Upper lobe of left lung (tissue), 4 donors: ENCODE measurements at regions not wholly inside any gene's neighbourhood (a gene's known extent, or its start where the extent isn't known, plus 50 kb on each side); places are given as distances from the start of the nearest gene placed in this dataset.

ENCODE experiments used
- CTCF ChIP-seq, 6 experiments: fragments of 450-650 bp in 4 of 6; fragments of 200-600 bp in 2 of 6; sonication (generic) in 2 of 6; IDR thresholded peaks; one replicate each; pipeline ENCODE4 v1.5.1; 2016 to 2019; ENCODE audit warnings: antibody characterized with exemption in 6 of 6
- EP300 ChIP-seq, 4 donors: sonication (generic); formaldehyde crosslinking; IDR thresholded peaks; one replicate each; pipeline ENCODE4 v1.5.1; 2017; ENCODE audit warnings: antibody characterized with exemption in 4 of 4, control low read depth in 2 of 4
- POLR2A ChIP-seq, 4 donors: fragments of 450-650 bp; IDR thresholded peaks; one replicate each; pipeline ENCODE4 v1.5.1; 2016 to 2017; ENCODE audit warnings: antibody characterized with exemption in 4 of 4, mild to moderate bottlenecking in 2 of 4

DNA sequence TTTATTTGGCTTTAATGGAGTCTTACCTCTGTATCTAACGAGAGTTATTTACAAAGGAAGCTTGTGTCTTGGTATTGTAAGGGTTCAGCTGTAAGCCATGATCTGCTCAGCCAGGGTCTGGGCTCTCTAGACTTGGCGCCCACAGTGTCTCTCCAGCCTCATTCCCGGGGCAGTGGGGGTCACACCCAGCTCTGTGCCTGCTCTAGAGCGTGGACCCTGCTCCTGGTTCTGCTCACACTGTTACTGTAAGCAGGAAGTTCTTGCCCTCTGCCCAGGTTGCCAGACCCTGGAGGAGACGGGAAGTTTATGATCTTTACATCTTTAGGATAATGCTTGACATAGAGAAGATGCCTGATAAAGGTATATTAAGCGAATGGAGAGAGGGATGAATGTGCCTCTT, 235.7 kb downstream of the PTTG2 start:
- no peak for TF ChIP-seq CTCF (IDR thresholded peaks at IDR 0.05)
- TF ChIP-seq POLR2A (IDR thresholded peaks at IDR 0.05) = no peak
- no peak for TF ChIP-seq EP300 (IDR thresholded peaks at IDR 0.05)
